Kidney tubule cell (primary cell): ENCODE measurements at regions not wholly inside any gene's neighbourhood (a gene's known extent, or its start where the extent isn't known, plus 50 kb on each side); places are given as distances from the start of the nearest gene placed in this dataset.
"Not testable (repeated sequence)": the region's sequence is repeated elsewhere in the genome, so short reads cannot be mapped to it uniquely, and the experiment has no call there.

ENCODE experiments used
- DNase-seq: peaks from one replicate; pipeline ENCODE4 v3.0.0-alpha.2; 2018; ENCODE audit warnings: low spot score

DNA sequence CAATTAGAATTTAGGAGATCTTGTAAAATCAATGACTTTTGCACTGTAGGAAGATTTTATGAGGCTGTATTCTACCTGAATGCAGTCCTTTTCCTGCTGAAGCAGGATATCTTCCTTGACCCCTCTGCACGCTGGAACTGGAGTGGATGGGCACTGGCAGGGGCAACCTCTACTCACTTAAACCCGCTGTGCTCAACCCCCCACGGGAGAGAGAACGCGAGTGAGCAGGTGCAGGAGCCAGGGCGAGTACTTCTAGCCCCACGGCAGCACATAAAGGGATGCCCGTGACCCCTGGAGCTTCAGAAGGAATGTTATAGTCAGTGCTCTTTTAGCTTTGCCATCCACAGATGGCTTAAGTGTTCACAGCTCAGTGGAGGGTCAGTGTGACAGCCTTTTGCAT is 1144.8 kb downstream of the EPHA7 start:
- DNase-seq, result no peak

DNA sequence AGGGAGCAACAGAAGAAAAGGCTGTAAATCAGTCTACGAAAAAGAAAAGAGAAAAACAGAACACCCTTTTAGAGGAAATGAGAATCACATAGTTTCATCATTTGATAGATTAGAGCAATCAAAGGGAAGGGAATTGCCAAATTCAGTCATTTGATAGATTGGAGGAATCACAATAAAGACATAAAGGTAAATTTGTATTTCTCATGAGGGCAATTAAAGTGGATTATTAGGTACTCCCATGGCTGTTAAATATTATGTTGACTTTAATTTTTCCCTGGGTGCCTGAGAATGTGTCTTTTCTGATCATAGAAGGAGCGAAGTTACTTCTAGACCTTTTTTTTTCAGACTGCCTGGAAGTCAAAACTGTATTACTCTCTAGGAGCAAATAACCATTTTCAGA is 1145.7 kb downstream of the EPHA7 start:
- DNase-seq, result no peak

DNA sequence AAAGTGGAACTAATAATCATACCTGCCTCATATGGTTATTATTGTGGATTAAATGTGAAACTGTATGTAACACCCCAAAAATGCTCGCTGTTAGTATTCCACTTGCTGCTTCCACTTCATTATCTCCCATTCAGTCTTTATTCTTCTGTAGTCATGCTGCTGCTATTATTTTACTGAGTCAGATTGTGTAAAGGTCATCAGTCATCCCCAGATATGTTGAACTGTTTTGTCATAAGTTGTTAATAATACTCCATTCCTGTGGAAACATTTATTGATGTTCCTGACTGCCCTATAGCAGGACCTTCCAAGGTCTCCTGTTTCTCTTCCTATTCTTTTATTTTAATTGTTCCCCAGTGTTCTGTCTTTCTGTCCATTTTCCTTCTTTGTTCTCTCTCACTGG is 1148.3 kb downstream of the EPHA7 start:
- DNase-seq, result no peak

DNA sequence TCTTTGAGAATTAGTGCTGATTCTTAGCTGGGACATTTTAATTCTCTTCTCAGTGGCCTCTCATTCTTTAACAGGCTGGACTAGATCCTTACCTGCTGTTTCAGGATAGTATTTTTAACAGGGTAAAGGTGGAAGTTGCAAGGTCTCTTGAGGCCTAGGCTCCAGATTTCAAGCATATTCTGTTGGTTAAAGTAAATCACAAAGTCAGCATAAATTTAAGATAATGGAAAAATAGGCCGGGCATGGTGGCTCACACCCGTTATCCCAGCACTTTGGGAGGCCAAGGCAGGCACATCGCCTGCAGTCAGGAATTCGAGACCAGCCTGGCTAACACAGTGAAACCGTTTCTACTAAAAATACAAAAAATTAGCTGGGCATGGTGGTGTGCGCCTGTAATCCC is 1149.0 kb downstream of the EPHA7 start:
- DNase-seq, result no peak

DNA sequence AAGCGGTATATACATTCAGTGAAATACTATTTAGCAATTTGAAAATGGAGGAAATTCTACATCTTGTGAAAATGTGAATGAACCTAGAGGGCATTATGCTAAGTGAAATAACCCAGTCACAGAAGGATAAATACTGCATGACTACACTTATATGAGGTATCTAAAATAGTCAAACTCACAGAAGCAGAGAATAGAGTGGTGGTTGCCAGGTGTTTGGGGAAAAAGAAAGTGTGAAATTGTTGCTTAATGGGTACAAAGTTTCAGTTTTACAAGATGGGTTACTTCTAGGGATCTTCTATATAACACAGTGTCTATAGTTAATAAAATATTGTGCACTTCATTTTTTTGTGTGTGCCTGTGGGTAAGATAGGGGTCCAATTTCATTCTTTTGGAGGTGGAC is 1152.0 kb downstream of the EPHA7 start:
- no peak for DNase-seq

DNA sequence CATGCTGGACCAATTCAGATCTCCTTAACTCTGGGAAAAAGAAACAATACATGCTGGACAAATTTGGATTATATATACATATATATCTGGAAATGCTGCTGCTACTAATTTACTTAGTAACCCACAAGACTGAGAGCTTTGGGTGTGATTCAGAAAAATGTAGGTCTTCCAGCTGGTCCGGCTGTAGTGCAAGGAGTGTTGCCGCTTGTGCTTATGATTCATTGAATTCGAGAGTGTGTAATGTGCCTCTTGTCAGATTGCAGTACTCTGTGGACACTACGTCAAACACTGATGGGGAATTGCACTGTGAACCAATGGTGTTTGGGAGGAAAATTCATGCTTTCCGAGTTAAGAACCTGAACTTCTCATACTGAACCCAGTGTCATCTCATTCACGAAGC is 1155.5 kb downstream of the EPHA7 start:
- DNase-seq, result no peak

DNA sequence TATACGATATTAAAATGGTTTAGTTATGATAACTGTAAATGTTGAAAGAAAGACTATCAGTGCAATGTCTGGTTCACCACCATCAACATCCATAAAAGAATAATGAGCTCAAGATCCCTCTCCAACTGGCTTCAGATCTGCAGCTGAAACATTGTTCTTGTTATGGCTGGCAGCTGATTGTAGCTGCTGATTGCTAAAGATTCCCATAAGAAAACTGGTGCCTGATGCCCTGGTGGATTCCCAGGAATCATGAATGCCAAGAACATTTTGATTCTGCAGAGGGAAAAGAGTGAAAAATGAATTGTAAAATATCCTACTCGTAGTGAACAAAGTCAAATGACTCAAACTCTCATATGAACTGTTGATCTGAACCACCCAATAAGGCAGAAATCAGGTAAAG is 1160.2 kb downstream of the EPHA7 start:
- DNase-seq, result no peak

DNA sequence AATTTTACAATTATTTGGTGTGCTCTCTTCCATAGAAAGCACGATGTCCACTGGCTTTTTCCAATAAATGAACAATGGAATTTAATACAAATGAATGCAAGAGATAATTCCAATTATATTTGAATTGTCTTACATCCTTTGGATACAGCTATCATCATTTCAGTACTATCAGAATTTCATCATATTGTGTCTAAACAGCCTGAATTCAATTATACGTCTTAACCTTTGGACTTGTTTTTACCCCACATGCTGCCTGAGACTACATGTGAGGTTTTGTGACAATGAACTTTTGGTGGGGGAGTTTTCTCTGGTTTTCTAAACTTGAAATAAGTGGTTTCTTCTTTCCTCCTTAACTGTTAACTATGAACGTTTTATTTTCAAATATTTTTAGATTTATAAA is 1176.0 kb downstream of the EPHA7 start:
- no peak for DNase-seq

DNA sequence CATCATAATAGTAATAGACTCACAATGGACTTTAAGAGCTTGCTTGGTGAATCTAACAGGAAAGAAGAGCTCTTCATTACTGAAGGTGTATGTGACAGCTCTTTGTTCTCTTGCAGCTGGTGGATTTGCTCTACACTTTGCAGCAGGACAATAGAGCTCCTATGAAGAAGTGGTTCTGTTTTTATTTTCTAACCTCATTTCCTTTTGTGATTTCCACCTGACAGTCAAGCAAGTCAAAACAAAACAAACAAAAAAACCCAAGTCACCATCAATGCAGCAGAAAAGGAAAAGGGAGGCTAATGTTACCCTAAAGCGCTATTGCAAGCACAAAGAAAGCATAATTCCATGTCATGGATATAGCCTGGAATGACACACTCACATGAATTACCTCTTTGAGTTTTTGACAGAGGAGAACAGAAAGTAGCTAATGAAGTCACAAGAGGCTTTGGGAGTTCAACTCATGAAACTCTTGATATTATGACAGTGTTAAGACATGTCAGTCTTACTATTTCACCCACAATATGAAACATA is 1188.1 kb downstream of the EPHA7 start:
- DNase-seq, result no peak

DNA sequence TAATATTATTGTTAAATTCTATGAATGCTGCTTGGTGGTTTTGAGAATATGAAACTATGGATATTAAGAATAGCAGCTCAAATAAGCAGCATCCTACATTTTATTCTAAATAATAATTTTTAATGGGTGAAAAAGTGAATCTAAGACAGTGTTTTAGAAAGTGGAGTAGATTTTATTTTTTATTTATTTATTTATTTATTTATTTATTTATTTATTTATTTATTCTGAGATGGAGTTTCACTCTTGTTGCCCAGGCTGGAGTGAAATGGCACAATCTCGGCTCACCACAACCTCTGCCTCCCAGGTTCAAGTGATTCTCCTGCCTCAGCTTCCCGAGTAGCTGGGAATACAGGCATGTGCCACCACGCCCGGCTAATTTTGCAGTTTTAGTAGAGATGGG is 1199.4 kb downstream of the EPHA7 start:
- DNase-seq, result not testable (repeated sequence)

DNA sequence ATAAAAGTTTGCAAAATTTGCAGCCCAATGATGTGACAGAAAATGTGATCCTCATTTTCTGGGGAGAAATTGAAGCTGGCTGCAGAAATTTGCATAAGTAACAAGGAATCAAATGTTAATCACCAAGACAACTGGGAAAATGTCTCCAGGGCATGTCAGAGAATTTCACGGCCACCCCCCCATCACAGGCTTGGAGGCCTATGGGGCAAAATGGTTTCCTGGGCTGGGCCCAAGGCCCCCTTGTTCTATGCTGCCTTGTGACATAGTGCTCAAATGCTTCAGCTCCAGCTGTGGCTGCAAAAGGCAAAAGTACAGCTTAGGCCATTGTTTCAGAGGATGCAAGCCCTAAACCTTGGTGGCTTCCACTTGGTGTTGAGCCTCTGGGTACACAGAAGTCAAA is 1202.6 kb downstream of the EPHA7 start:
- no peak for DNase-seq

DNA sequence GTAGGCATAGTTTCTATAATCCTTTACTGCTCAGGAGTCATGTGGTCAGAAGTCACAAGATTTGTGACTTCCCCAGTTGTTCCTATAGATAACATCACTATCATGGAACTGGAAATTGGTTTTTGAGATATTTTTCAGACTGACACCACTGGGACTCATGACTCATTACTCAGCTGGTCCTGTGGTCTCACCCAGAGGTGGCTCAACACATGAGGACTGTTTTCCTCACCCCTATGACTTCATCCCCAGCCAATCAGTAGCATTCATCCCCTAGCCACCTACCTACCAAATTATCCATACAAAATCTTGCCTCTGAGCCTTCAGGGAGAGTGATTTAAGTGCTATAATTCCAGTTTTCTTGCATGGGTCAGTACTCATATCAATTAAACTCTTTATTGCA is 1217.7 kb downstream of the EPHA7 start:
- peak; percentile 23 for DNase-seq

DNA sequence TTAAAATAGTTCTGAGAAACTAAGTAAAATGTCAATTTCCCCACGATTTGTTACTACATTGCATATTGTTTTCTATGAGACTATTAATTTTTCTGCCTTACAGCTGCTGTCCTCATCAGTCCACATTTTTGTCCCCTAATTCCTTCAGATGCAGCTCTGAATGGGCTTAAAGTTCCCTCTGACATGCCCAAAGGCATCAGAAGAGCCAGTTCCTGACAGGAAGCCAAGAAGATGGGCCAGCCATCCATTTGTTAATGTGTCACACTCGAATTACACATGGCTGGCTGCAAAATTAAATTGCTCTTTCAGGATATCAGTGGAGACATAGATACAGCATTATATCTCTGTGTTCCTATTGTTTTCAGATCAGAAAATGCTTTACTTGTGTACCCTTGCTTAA is 1223.0 kb downstream of the EPHA7 start:
- DNase-seq, result no peak

DNA sequence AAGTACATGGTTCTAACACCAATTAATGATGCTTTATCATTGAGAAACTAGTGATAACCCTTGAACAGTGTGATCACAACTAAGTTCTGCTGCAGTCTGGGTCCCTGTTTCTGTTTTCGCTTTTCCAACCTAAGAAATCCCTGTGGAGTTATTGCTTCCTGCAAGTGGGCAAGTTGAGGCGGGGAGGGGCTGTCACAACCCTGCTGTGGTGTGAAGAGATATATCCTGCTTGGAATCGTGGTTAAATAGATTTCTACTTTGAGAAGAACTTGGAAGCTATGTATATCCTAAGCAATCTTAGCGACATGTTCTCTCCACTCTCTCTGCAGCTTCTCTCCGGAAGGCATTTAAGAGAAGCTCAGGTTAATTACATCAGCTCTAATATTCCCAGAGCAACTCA is 1223.6 kb downstream of the EPHA7 start:
- DNase-seq, result no peak

DNA sequence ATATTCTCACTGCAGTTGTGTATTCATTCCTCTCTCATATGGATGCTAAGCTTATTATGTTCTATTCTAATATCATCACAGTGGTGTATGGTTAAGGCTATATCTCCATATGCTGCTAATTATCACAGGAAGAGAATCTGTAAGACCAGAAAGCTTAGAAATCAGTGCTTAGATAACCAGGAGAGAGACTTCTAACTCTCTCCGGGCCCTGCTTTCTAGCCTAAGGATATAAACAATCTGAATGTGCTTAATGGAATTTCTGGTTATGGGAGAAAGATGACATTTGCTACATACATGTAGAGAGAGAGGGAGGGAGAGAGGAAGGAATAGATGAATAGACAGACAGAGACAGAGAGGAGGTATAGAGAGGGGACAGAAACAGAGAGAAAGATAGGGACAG is 1231.3 kb downstream of the EPHA7 start:
- no peak for DNase-seq

DNA sequence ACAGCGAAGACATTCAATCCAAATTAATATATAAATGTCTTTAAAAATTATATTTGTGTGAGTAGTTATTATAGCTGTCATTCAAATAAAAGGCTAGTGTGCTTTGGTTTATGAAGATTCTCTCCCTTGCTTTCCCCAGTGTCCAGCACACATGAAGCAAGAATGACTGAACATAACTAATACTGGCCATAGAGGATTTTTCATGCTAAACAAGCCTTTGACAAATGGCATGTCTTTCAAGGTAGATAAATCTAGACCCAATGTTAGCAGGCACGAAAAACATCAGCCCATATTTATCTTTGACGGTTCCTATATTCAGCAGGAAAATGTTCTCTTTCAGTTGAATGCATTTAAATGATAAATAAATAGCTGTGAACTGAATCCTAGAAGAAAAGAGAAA is 1234.4 kb downstream of the EPHA7 start:
- no peak for DNase-seq

DNA sequence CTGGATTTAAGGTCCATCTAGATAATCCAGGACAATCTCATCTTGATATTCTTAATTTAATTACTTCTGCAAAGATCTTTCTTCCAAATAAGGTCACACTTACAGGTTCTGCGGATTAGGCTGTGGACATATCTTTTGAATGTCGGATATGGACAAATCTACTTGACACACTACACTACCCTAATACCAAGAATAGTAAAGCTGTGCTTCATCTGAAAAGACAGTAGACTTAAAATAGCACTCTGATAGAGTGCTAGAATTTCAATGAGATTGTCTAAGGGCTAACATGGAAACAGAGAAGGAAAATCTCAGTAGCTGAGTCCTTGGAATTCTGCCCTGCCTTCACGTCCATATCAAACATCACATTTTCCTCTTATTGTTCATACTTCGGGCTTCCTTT is 1238.0 kb downstream of the EPHA7 start:
- DNase-seq, result no peak

DNA sequence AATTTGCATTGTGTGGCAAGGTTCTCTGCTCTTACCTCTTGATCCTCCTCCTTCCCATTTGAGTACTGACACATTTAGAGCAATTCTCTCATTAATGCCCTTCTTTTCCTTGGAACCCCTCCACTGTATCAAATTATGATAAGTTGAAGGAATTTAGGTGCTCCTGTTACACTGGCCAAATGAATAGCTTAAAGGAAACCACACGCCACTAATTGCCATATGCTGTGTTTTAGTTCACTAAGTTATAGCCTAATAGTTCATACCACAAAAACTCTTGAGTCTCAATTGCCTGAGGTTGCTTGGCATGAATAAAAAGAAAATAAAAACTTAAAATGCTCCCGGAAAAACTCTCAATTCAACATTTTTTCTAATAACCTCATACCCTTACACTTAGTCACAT is 1239.3 kb downstream of the EPHA7 start:
- no peak for DNase-seq

DNA sequence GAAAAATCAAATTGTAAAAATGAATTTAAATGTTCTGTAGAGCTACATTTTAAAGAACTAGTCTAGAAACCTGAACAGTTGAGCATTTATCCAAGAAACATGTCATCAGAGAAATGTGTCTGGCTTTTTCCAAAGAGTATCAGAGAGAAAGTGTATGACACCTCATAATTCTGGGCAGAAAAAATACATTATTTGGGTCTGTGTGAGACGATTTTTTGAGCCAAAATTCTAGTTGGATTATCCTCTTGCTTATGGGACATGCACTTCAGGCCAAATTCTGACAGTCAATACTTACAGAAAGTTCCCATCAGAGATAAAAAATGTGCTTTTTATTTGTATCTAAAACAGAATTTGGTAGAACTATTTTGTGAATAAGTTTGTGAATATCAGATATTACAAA is 1242.7 kb downstream of the EPHA7 start:
- DNase-seq, result no peak

DNA sequence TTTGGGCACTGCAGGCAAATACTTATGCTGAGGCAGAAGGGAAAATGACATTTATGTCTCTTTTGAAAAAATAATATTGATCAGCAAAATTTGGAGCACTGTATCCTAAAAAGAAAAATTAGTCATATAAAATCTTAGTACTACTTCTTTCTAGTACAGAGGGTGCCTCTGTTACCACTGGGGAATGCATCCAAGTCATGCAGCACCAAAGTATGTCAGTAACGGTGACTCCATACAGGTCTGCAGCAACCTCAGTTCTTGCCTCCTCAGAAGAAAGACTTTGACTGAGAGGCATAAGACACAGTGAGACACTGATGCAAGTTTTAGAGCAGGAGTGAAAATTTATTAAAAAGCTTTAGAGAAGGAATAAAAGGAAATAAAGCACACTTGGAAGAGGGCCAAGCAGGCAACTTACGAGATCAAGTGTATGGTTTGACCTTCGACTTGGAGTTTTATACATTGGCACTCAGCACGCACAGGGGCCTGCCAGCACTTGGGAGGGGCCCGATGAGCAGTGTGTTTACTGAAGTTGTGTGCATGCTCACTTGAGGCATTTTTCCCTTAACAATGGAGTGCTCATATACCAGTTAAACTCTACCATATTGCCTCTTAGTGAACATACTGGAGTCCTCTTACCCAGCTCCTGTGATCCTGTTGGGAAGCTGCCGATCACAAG is 1244.8 kb downstream of the EPHA7 start:
- DNase-seq, result peak; percentile 9

DNA sequence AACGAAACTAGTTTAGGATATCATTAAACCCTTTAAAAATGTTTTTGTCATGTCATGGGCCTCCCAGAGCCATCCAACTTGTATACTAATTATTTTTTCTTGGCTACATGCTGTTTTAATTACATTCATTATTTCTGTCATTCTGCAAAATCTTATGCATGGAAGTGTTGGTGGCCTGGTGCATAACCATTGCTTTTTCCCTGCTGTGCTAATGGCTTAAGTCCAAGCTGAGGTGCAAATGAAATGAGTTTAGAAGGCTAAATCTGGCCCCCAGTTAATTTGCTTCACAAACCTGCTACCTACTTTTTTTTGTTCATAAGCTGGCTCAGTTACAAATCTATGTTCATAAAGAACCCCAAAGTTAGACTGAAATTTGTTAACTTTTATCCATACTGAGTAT is 1249.9 kb downstream of the EPHA7 start:
- no peak for DNase-seq

DNA sequence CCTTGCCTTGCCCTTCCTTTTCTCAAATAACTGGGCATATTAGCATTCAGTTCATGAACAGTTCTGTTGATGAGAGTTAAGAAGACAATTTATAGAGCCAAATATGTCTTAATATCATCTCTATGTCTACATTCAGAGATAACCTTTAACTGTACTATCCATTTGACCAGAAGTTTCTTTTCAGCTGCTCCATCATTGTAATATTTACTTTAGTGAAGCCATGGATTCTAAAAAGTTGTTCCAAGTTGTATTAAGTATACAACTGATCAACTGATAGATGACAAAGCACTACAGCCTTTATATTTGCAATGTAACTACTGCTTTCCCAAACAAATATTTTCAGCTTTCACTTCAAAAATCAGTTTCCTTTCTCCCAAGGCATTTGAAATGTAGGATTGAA is 1252.7 kb downstream of the EPHA7 start:
- no peak for DNase-seq

DNA sequence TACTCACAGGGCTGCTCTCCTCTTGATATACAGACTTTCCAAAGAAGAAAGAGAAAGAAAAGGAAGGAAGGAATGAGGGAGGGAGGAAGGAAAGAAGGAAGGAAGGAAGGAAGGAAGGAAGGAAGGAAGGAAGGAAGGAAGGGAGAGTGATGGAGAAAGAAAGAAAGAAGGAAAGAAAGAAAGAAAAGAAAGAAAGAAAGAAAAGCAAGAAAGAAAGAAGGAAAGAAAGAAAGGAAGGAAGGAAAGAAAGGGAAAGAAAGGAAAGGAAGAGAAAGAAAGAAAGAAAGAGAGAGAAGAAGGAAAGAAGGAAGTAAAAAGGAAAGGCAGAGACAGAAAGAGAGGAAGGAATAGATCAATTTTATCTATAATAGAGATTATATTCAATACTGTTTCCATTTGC is 1257.4 kb downstream of the EPHA7 start:
- DNase-seq, result no peak

DNA sequence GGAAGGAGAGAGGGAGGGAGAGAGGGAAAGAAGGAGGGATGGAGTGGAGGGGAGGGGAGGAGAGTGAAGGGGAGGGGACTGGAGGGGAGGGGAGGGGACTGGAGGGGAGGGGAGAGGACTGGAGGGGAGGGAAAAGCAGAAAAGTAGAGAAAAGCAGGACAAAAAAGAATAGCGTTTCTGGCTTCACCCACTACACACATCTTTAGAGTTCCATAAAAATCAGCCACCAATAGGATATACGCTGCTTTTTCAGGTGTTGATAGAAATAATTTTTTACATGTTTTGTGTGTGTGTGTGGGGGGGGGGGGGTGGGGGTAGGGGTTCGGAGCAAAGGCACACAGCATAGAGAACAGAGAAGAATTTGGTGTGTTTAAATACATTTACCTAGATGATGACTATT is 1259.1 kb downstream of the EPHA7 start:
- no peak for DNase-seq

DNA sequence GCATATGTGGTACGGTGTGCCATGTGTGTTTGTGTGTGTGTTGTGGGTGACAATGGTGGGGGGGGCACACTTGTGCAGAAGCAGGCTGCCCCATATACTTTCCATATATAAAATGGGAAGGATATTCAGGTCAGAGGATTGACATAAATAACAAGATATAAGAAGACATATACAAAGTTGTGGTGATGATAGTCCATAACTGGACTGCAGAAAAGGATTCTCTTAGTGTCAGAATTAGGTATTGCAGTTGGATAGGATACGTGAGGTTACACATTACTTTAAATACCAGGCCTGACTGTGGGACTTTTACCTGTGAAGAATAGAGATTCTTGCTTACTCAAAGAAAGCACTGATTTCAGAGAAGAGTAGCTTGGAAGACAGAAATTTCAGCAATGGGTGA is 1260.3 kb downstream of the EPHA7 start:
- DNase-seq, result no peak
